Stimulated activated CD4-positive, alpha-beta T cell treated with anti-CD3 and anti-CD28 coated beads, Interleukin-1b, Interleukin-23, amount 100 ng/mL, for 1 hour (primary cell): ENCODE measurements at regions not wholly inside any gene's neighbourhood (a gene's known extent, or its start where the extent isn't known, plus 50 kb on each side); places are given as distances from the start of the nearest gene placed in this dataset.

Experiments
- DNase-seq, 2 donors: peaks; one replicate each; pipeline ENCODE4 v3.0.0-alpha.2; 2020; ENCODE audit warnings: low read depth in 2 of 2

- DNase-seq: no peak
Observed at GRCh38 chr13:72244788-72245187, 377.8 kb upstream of the DACH1 start.

DNA sequence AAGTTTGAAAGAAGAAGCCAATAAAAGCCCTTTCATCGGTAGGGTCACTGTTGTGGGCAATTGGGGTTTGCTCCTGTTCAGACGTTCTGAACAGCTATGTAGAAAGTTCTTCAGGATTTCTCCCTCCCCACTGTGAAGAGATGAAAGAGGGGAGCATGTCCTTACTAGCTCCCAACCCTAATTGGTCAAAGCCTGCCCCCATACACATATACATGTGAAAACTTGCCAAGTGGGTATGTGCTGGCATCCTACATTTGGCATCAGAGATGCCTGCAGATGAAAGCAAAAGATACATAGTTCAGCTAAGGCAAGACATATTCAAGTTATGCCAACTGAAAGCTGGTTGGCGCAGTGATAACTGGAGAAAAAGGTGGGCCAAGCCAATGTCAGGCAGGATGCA, 363.1 kb upstream of the DACH1 start:
- DNase-seq: no peak

- no peak for DNase-seq
Observed at GRCh38 chr13:72229067-72229466, 362.1 kb upstream of the DACH1 start.

- DNase-seq: no peak
Observed at GRCh38 chr13:72221276-72221962, 354.4 kb upstream of the DACH1 start.

DNA sequence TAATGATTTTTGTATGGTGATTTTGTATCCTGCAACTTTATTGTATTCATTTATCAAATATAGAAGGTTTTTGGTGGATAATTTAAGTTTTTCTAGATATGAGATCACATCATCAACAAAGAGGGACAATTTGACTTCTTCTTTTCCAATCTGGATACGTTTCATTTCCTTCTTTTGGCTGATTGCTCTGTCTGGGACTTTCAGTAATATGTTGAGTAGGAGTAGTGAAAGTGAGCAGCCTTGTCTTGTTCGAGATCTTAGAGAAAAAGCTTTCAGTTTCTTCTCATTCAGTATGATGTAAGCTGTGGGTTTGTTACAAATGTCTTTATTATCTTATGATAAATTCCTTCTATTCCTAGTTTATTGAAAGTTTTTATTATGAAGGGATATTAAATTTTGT, 352.0 kb upstream of the DACH1 start:
- no peak for DNase-seq

DNA sequence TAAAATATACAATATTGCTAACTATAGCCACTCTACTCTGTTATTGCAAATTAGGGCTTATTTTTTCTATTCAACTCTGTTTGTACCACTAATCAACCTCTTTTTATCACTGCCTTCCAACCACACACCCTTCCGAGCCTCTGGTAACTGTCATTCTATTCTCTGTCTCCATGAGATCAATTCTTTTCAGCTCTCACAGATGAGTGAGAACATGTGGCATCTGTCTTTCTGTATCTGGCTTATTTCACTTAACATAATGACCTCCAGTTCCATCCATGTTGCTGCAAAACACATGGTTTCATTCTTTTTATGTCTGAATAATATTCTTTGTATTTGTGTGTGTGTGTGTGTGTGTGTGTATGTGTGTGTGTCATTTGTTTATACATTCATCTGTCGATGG, 350.1 kb upstream of the DACH1 start:
- DNase-seq: no peak

- no peak for DNase-seq
Observed at GRCh38 chr13:72208112-72208645, 341.2 kb upstream of the DACH1 start.

- DNase-seq: no peak
Observed at GRCh38 chr13:72205773-72206172, 338.8 kb upstream of the DACH1 start.

- DNase-seq: no peak
Observed at GRCh38 chr13:72204291-72204690, 337.3 kb upstream of the DACH1 start.

DNA sequence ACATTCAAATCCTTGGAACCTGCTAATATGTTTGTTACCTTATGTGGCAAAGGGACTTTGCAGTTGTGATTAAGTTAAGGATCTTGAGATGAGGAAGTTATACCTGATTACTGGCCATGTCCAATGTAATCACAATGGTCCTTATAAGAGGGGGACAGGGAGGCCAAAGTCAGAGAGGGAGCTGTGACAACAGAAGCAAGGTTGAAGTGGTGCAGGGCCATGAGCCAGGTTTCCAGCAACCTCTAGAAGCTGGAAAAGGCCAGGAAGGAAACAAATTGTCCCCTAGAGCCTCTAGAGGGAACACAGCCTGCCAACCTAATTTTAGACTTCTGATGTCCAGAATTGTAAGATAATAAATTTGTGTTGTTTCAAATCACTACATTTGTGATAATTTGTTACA, 334.7 kb upstream of the DACH1 start:
- DNase-seq: no peak

GRCh38 chr13:72199640-72200039, 332.6 kb upstream of the DACH1 start:
- DNase-seq: no peak

DNA sequence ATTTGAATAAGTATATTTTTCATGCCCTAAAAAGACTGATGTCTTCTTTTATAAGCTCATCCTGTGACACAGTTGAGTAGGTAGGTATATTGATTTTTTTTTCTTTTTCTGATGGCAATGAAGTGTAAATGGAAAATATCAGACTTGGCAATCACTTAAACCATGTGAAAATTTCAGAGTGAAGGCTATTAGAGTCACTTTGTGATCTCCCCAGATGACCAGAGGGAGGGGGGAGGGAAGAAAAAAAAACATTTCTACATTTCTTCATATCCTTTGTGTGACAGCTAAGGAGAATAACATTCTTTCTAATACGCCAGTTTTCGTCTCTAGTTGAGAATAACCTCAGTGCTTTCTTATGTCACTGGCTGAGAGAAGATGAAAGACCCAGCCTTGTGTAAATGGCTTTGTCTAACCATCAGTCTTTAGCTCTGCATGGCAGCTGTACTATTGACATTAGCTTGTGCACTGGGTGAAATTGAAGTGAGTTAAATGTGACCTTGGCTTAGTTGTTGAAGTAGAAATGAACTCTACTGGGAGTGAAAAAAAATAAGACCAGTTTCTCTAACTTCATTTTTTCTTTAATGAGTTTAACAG, 332.1 kb upstream of the DACH1 start:
- DNase-seq: no peak

- DNase-seq: no peak
Observed at GRCh38 chr13:72198042-72198441, 331.0 kb upstream of the DACH1 start.

DNA sequence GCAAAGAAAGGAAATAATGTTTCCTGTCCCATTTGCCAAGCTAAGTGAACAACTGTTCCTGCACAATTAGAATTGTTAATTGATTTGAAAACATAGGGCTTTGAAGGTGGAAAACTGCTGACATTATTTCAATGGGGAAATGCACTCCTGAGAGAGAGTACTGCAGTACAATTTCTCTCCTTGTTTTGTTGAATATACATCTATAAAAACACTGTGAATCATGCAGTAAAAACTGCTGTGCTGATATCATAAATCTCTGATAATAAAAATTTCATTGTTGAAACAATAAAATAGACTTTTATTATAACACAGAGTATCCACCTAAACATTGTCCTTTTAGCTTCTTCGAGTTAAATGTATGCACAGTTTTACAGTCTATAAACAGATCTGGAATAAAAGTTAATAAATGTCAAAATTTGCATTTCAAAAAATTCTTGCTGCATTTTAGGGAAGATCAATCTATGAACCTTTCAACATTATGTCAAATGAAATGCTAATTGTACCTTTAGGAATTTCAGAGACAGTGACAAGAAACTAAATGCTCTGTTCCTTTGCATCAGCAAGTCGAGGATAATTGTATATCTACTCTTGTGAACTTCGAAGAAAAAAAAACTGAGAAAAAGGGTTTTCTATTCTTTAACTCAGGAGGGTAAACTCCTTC, 328.2 kb upstream of the DACH1 start:
- no peak for DNase-seq

GRCh38 chr13:72194523-72194922, 327.5 kb upstream of the DACH1 start:
- DNase-seq: no peak

DNA sequence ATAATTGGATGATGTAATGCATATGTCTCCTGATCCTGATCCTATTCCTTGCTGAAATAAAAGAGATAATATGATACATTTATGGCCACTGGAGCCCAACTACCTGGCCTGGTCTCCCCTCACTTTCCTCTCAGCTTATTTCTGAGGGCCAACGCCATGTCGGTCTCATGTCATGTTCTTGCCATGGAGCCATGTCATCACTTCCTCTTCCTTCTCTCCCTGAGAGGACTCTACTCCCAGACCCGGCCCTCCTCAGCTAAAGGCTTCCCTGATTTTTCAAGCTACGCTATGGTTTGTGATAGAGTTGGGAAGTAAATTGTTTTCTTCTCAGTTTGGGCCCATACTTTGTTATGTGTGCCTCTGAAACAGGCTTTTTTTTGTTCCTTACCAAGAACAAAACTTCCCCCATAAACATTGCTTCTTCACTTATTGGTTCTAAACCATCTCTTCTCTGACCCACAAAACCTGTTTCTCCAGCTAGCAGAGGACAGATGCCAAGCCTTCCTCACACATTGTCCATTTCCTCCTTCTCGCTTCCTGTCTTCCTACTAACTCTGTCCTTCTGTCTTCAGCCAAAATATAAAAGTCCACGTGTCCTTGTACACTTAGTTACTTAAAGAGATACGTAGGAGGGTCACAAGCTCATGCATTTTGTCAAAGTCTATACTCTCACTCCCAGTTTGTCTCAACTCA, 319.9 kb upstream of the DACH1 start:
- DNase-seq: no peak

DNA sequence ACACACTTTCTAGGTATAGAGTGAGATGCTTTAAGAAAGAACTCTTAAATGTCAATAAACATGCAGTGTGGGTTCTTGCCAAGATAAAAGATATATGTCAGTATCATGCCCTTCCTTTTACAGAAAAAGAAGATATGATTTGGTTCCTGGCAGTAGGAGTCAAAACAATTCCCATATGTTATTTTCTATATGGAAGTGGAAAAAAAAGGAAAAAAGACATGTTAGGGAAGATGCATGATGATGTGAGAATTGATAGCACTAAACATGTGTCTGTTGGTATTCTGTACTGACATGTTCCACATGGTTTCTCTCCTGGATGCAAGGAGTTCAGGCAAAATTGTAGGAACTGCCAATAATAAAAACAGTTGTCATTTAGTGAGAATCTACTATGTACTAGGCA, 318.8 kb upstream of the DACH1 start:
- no peak for DNase-seq

DNA sequence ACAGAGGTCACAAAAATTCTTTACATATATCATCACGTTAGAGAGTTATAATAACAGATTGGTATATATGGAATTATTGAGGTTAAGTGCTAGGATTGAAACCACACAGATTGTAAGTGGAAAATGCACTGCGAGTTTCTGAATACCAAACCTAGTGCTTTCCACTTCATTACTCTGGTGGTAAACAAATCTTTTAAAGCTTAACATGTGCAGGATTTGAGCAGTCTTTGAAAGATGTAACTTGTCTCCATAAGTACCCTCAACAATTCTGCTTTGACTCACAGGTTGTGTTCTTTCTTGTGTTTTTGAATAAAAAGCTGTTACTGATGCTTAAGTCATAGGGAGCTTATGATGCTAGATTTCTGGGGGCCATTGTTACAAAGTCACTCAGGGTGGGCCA, 314.7 kb upstream of the DACH1 start:
- no peak for DNase-seq

- no peak for DNase-seq
Observed at GRCh38 chr13:72180253-72180952, 313.4 kb upstream of the DACH1 start.

- DNase-seq: no peak
Observed at GRCh38 chr13:72174549-72174948, 307.5 kb upstream of the DACH1 start.

DNA sequence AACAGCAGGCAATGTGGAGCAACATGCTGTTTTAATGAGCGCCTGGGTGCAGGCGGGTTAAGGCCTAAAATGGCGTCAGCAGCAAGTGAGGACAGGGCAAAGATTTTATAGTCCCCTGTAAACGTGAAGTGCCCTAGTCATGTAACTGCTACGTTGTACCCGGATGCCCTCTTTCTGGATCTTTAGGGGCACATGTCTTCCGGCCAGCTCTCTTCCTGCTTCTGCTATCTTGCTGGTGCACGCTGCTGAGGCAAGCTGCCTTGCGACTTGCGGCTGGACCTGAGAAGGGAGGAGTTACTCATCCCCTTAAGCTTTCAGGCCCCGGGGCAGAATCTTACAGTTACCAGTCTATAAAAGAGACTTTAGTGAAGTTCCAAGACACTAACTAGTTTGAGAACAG, 303.6 kb upstream of the DACH1 start:
- DNase-seq: no peak
